SK-N-SH treated with all-trans-retinoic acid at 6 μM for 48 hours (cell line): ENCODE measurements at regions not wholly inside any gene's neighbourhood (a gene's known extent, or its start where the extent isn't known, plus 50 kb on each side); places are given as distances from the start of the nearest gene placed in this dataset.

Experiments
- ATAC-seq: fragments of 200-7000 bp; cut with Tn5 transposase; 3 replicates; pipeline ENCODE4 v1.9.1; 2020; ENCODE audit warnings: mild to moderate bottlenecking, moderate library complexity
- ARNTL ChIP-seq: fragments of 450-650 bp; formaldehyde crosslinking; IDR thresholded peaks from 2 replicates; pipeline ENCODE4 v1.5.0; 2020; ENCODE audit warnings: low read depth, mild to moderate bottlenecking, moderate library complexity, borderline replicate concordance
- BACH2 ChIP-seq: fragments of 250-450 bp; sonication (Bioruptor Pico); IDR thresholded peaks from 2 replicates; pipeline ENCODE4 v1.9.0; 2021; ENCODE audit warnings: mild to moderate bottlenecking, borderline replicate concordance
- CREB5 ChIP-seq: fragments of 250-450 bp; sonication (Bioruptor Pico); IDR thresholded peaks from 2 replicates; pipeline ENCODE4 v1.5.1; 2020; ENCODE audit warnings: low read depth, mild to moderate bottlenecking, moderate library complexity
- CSDC2 ChIP-seq: fragments of 250-450 bp; sonication (Bioruptor Pico); IDR thresholded peaks from 2 replicates; pipeline ENCODE4 v1.5.0; 2020; ENCODE audit warnings: mild to moderate bottlenecking, moderate library complexity
- CSRNP3 ChIP-seq: fragments of 250-450 bp; sonication (Bioruptor Pico); IDR thresholded peaks from 2 replicates; pipeline ENCODE4 v1.5.1; 2021; ENCODE audit warnings: mild to moderate bottlenecking, moderate library complexity
- ESRRG ChIP-seq: fragments of 250-450 bp; sonication (Bioruptor Pico); IDR thresholded peaks from 2 replicates; pipeline ENCODE4 v1.6.1; 2021; ENCODE audit warnings: mild to moderate bottlenecking
- ISL1 ChIP-seq: fragments of 250-450 bp; sonication (Bioruptor Pico); IDR thresholded peaks from 2 replicates; pipeline ENCODE4 v2.1.2; 2022; ENCODE audit warnings: mild to moderate bottlenecking, moderate library complexity
- OSR1 ChIP-seq: fragments of 250-450 bp; sonication (Bioruptor Pico); IDR thresholded peaks from 2 replicates; pipeline ENCODE4 v1.8.0; 2022; ENCODE audit warnings: moderate library complexity, mild to moderate bottlenecking, inconsistent platforms
- POU6F1 ChIP-seq: fragments of 250-450 bp; sonication (Bioruptor Pico); IDR thresholded peaks from 2 replicates; pipeline ENCODE4 v1.8.0; 2021; ENCODE audit warnings: low read depth, mild to moderate bottlenecking, moderate library complexity, borderline replicate concordance
- RARB ChIP-seq: fragments of 250-450 bp; sonication (Bioruptor Pico); IDR thresholded peaks from 2 replicates; pipeline ENCODE4 v1.8.0; 2021; ENCODE audit warnings: mild to moderate bottlenecking, moderate library complexity
- SNAI2 ChIP-seq: fragments of 250-450 bp; sonication (Bioruptor Pico); IDR thresholded peaks from 2 replicates; pipeline ENCODE4 v1.5.0; 2020; ENCODE audit warnings: mild to moderate bottlenecking, moderate library complexity
- TCF4 ChIP-seq: fragments of 250-450 bp; sonication (Bioruptor Pico); IDR thresholded peaks from 2 replicates; pipeline ENCODE4 v1.8.0; 2021; ENCODE audit warnings: mild to moderate bottlenecking, moderate library complexity, borderline replicate concordance
- TOX ChIP-seq: fragments of 250-450 bp; sonication (Bioruptor Pico); IDR thresholded peaks from 2 replicates; pipeline ENCODE4 v1.8.0; 2021; ENCODE audit warnings: mild to moderate bottlenecking, moderate library complexity, borderline replicate concordance
- TSHZ2 ChIP-seq: fragments of 250-450 bp; sonication (Bioruptor Pico); IDR thresholded peaks from 2 replicates; pipeline ENCODE4 v1.5.0; 2020; ENCODE audit warnings: mild to moderate bottlenecking, moderate library complexity
- ZC3H10 ChIP-seq: fragments of 250-450 bp; sonication (Bioruptor Pico); IDR thresholded peaks from 2 replicates; pipeline ENCODE4 v1.5.1; 2021; ENCODE audit warnings: mild to moderate bottlenecking, moderate library complexity
- ZFP3 ChIP-seq: fragments of 250-450 bp; sonication (Bioruptor Pico); IDR thresholded peaks from 2 replicates; pipeline ENCODE4 v1.5.0; 2020; ENCODE audit warnings: mild to moderate bottlenecking, moderate library complexity
- ZFP30 ChIP-seq: fragments of 450-650 bp; formaldehyde crosslinking; IDR thresholded peaks from 2 replicates; pipeline ENCODE4 v1.5.0; 2022; ENCODE audit warnings: mild to moderate bottlenecking, moderate library complexity
- ZNF565 ChIP-seq: fragments of 450-650 bp; formaldehyde crosslinking; conservative IDR thresholded peaks from 2 replicates; pipeline ENCODE4 v1.5.0; 2020; ENCODE audit warnings: low read depth, mild to moderate bottlenecking, moderate library complexity
- ZNF70 ChIP-seq: fragments of 450-650 bp; formaldehyde crosslinking; IDR thresholded peaks from 2 replicates; pipeline ENCODE4 v1.5.0; 2020; ENCODE audit warnings: mild to moderate bottlenecking, moderate library complexity
- ZNF8 ChIP-seq: fragments of 450-650 bp; formaldehyde crosslinking; IDR thresholded peaks from 2 replicates; pipeline ENCODE4 v1.5.0; 2020; ENCODE audit warnings: mild to moderate bottlenecking, moderate library complexity

GRCh38 chr12:25690996-25691864 is 138.1 kb upstream of the LMNTD1 start:
- TF ChIP-seq OSR1 (no peak), TOX (CRISPR knock-in tag) (no peak), RARB (CRISPR knock-in tag) (no peak), BACH2 (CRISPR knock-in tag) (no peak), TCF4 (CRISPR knock-in tag) (no peak)
- ATAC-seq = no peak

GRCh38 chr12:25691865-25692114 is 138.7 kb upstream of the LMNTD1 start:
- TF ChIP-seq ISL1 (CRISPR knock-in tag) = no peak
- no peak for ATAC-seq

- peak; percentile 37 for ATAC-seq
- TF ChIP-seq TCF4 (CRISPR knock-in tag) (0 out of 2 replicates have a peak, but pooled peaks have one; percentile 28), CSRNP3 (CRISPR knock-in tag) (no peak), CREB5 (CRISPR knock-in tag) (no peak), ISL1 (CRISPR knock-in tag) (peak; percentile 43; the same call in 1 of the 2 replicates), TSHZ2 (no peak), RARB (CRISPR knock-in tag) (no peak), ZFP30 (CRISPR knock-in tag) (no peak), CSDC2 (no peak), TOX (CRISPR knock-in tag) (no peak), ZNF70 (CRISPR knock-in tag) (no peak), ARNTL (CRISPR knock-in tag) (no peak)
- TF ChIP-seq, all 23 proteins: peak for 2
Measured at GRCh38 chr12:25692115-25693035, 139.3 kb upstream of the LMNTD1 start.

GRCh38 chr12:25694072-25694471 is 141.0 kb upstream of the LMNTD1 start:
- no peak for TF ChIP-seq ZC3H10 (CRISPR knock-in tag)
- TF ChIP-seq ZFP3 (CRISPR knock-in tag) = peak; percentile 83
- no peak for TF ChIP-seq OSR1
- no peak; the same call in 1 of the 2 replicates for TF ChIP-seq ZNF8 (CRISPR knock-in tag)
- no peak for TF ChIP-seq RARB (CRISPR knock-in tag)
- TF ChIP-seq CREB5 (CRISPR knock-in tag) = 0 out of 2 replicates have a peak, but pooled peaks have one; percentile 57
- TF ChIP-seq POU6F1 = 0 out of 2 replicates have a peak, but pooled peaks have one; percentile 11
- TF ChIP-seq ZFP30 (CRISPR knock-in tag) = no peak
- no peak for TF ChIP-seq SNAI2 (CRISPR knock-in tag)
- TF ChIP-seq BACH2 (CRISPR knock-in tag) = no peak
- TF ChIP-seq TSHZ2 = peak; percentile 31; the same call in 1 of the 2 replicates
- no peak for TF ChIP-seq CSDC2
- TF ChIP-seq ESRRG (CRISPR knock-in tag) = no peak
- no peak for TF ChIP-seq ZNF565 (CRISPR knock-in tag)
- TF ChIP-seq ISL1 (CRISPR knock-in tag) = peak; percentile 90
- no peak for TF ChIP-seq ARNTL (CRISPR knock-in tag)
- no peak; the same call in none of the 2 replicates for TF ChIP-seq TCF4 (CRISPR knock-in tag)
- peak; percentile 87 for ATAC-seq
